Ectodermal cell (in vitro differentiated cells): ENCODE measurements at regions not wholly inside any gene's neighbourhood (a gene's known extent, or its start where the extent isn't known, plus 50 kb on each side); places are given as distances from the start of the nearest gene placed in this dataset.

Source experiments
- H3K27ac ChIP-seq: 2 replicates; pipeline ENCODE4 v1.7.0; 2013; ENCODE audit warnings: mild to moderate bottlenecking, low read depth, low read length; ENCODE audit not compliant: insufficient read depth, poor library complexity, severe bottlenecking
- H3K27me3 ChIP-seq: 2 replicates; pipeline ENCODE4 v1.7.0; 2013; ENCODE audit warnings: mild to moderate bottlenecking, low read length; ENCODE audit not compliant: insufficient read depth, control insufficient read depth, poor library complexity, severe bottlenecking
- H3K36me3 ChIP-seq: one replicate; pipeline ENCODE4 v1.7.0; 2013; ENCODE audit warnings: low read length; ENCODE audit not compliant: control insufficient read depth, insufficient read depth
- H3K4me1 ChIP-seq: one replicate; pipeline ENCODE4 v1.7.0; 2013; ENCODE audit warnings: low read length; ENCODE audit not compliant: control insufficient read depth, insufficient read depth
- H3K4me3 ChIP-seq: 2 replicates; pipeline ENCODE4 v1.7.0; 2013; ENCODE audit warnings: low read depth, low read length, control low read depth; ENCODE audit not compliant: insufficient read depth
- H3K9me3 ChIP-seq: 2 replicates; pipeline ENCODE4 v1.7.0; 2013; ENCODE audit warnings: mild to moderate bottlenecking, low read length, moderate library complexity; ENCODE audit not compliant: control insufficient read depth
- WGBS, 2 experiments: methylation state at CpG; one replicate each; pipeline ENCODE4 v1.1.7; 2013; ENCODE audit warnings: missing lambda C conversion rate in 2 of 2; 5-methylcytosine and 5-hydroxymethylcytosine counted together

DNA sequence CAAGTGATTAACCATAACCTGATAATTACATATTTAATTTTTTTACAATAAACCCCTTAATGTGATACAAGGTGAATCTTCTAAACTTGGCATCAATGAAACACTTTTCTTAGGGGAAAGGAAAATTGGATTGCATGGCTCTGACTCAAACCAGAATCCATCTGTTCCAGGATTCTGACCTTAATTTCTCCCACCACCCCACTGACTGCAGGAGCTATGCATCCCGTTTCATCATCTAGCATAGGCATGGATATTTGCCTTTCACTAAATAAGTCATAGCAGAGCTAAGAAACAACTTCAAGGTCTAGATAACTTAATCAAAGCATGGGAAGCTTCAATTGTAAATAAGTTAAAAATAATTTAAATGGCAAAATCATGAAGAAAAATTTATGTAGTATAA, 156.3 kb downstream of the BTC start:
- WGBS, 2 experiments = 94 to 100% methylated on average over 1 of the region's 1 CpG
- Histone ChIP-seq H3K4me1 (no peaks in the 10 kb centered on the region), H3K27ac (no peak overlapping the region), H3K36me3 (no peaks in the 10 kb centered on the region), H3K4me3 (no peak overlapping the region), H3K9me3 (no peaks in the 10 kb centered on the region), H3K27me3 (no peaks in the 10 kb centered on the region)

DNA sequence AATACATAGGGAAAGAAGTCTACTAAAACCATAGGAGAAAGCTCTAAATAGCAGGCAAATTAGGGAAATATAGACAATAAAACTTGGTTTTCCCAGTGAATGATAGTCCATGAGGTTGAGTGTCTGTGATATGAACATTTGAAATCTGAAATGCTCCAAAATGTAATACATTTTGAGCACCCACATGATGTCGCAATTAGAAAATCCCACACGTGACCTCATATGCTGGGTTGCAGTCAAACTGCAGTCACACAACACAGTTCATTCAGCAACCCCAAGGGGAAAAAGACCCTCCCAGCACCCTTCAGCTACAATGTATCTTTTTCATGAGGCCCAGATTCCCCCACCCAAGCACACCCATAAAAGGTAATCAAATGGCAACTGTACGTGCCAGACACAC, 155.6 kb downstream of the BTC start:
- no peaks in the 10 kb centered on the region for H3K36me3 ChIP-seq
- H3K9me3 ChIP-seq = no peaks in the 10 kb centered on the region
- no peak overlapping the region for H3K27ac ChIP-seq
- WGBS, 2 experiments = 93% methylated on average over 3 of the region's 3 CpGs
- no peaks in the 10 kb centered on the region for H3K27me3 ChIP-seq
- H3K4me1 ChIP-seq = no peaks in the 10 kb centered on the region
- H3K4me3 ChIP-seq = no peak overlapping the region

DNA sequence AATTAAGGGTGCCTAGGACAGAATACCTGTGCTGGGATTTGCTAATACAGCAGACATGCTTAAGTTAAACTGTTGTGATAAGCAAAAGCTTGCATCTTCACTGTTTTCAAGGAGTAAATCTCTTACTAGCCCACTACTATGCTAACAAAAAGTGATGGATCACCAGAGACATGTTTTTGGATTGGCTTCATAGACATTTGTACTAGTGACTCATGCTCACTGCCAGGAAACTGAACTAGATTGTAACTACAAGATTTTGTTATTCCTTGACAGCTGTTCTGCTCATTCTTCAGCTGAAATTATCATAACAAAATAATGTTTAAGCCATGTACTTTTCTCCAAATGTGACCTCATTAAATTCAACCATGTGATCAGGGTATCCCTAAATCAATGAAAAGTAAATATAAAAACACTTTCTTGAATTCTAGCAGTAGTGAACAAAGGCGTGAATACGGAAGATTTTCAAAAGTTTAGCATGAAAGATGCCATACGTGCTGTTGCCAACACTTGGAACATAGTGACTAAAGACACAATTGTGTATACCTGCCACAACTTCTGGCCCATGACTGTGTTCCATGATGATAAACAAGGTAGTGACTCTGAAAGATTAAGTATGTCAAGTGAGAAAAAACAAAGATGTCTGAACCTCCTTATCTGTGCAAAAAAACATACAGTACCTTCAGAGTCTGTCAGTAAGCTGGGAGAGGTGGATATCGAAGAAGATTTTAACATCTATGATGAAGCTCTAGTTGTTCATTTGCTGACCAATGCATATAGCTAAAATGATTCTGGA, 154.0 kb downstream of the BTC start:
- Histone ChIP-seq H3K36me3 (no peaks in the 10 kb centered on the region), H3K27ac (no peak overlapping the region), H3K4me3 (no peak overlapping the region), H3K9me3 (no peaks in the 10 kb centered on the region), H3K4me1 (no peaks in the 10 kb centered on the region), H3K27me3 (no peaks in the 10 kb centered on the region)
- 93% methylated on average over 4 of the region's 4 CpGs for WGBS, 2 experiments

DNA sequence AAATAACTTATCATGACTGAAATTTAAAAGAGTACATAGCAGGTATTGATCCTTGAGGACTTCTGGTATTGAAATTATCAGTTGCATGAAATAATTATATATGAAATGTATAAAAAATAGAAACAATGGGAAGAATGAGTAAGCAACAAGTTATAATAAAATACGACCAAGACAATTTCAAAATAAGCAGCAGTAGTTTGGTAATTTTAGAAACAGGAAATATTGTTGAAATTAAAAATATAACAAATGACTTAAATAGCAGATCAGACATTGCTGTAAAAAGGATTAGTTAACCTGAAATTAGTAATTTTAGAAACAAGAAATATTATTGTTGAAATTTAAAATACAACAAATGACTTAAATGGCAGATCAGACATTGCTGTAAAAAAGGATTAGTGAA, 152.3 kb downstream of the BTC start:
- H3K27me3 ChIP-seq = no peaks in the 10 kb centered on the region
- no peaks in the 10 kb centered on the region for H3K9me3 ChIP-seq
- no peak overlapping the region for H3K27ac ChIP-seq
- no peaks in the 10 kb centered on the region for H3K4me1 ChIP-seq
- 83% methylated on average over 1 of the region's 1 CpG; no CpG with 5 or more reads in 1 of the 2 experiments for WGBS, 2 experiments
- no peak overlapping the region for H3K4me3 ChIP-seq
- no peaks in the 10 kb centered on the region for H3K36me3 ChIP-seq

DNA sequence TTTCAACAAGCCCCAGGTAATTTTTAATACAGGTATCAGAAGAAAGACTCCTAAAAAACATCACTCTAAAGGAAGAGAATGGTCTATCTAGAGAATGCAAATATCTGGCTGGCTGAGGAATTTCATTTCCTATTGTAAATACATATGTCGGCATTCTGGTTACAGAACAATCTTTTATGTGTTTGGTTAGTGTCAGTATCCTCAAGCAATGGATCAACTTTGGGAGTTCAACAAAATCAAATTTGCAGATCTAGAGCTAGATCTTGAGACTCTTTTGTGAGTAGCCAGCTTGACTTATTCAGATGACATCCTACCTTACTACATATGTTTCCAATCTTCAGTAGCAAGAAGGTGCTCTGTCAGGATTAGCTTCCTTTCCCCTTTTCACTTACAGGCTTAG, 145.1 kb downstream of the BTC start:
- 88% methylated on average over 1 of the region's 1 CpG for WGBS, 2 experiments
- no peak overlapping the region for H3K27ac ChIP-seq

DNA sequence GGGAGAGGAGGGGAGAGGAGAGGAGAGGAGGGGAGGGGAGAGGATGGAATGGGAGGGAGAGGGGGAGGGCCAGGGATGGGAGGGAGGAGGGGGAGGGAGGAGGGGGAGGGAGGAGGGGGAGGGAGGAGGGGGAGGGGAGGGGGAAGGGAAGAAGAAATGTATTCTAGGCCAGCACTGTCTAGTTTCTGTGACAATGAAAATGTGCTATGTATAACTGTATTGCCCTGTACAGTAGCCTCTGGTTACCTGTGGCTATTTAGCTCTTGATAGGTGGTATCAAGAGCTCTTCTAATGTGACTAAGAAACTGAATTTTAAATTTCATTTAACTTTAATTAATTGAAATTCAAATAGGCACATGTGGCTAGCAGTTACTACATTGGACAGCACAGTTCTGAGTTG, 143.1 kb downstream of the BTC start:
- no peaks in the 10 kb centered on the region for H3K27me3 ChIP-seq
- no peaks in the 10 kb centered on the region for H3K9me3 ChIP-seq
- no peaks in the 10 kb centered on the region for H3K36me3 ChIP-seq
- H3K27ac ChIP-seq = no peak overlapping the region
- H3K4me1 ChIP-seq = no peaks in the 10 kb centered on the region
- no peak overlapping the region for H3K4me3 ChIP-seq

More for the DNA sequence above, 145.1 kb downstream of the BTC start:
- no peaks in the 10 kb centered on the region for H3K4me1 ChIP-seq
- no peak overlapping the region for H3K4me3 ChIP-seq
- H3K9me3 ChIP-seq = no peaks in the 10 kb centered on the region
- H3K36me3 ChIP-seq = no peaks in the 10 kb centered on the region
- H3K27me3 ChIP-seq = no peaks in the 10 kb centered on the region

DNA sequence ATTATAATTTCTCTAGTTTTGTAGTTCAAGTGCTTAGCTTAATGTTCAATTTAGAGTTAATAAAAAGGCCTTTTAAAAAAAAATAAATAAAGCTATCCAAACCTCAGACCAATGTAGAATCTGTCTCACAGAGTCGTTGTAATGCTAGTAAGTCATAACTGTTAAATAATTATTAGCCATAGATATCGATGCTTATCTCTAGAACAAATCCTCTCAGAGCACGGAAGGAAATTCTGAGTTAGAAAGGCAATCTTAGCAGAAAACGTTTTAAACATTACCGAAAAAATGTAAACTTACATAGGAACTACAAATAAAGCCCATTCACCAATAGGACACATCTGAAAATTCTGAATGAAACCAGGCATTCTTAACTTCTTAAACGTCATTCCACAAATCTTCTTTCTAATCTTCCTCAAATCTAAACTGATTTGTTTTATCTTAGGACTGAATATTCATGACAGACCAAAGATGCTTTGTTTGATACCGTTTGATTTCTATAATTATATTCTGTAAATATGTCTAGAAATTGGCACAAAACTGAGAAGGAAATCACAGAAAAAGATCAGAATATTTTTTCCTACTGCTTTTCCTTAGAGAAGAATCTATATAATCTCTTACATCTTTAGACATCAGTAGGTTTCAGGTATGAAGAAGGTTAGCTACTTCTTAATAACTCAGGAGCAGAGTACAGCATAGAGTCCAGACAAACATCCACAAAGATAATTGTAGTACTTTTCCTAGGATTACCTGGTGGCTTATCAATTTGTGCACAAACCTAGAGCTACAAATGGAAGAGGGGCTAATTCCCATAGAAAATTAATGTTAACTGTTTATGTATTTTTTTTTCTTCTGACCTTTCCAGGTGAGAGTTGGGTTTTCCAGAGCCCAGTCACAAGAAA, 140.7 kb downstream of the BTC start:
- no peaks in the 10 kb centered on the region for H3K9me3 ChIP-seq
- no peaks in the 10 kb centered on the region for H3K36me3 ChIP-seq
- no peaks in the 10 kb centered on the region for H3K27me3 ChIP-seq
- H3K27ac ChIP-seq = no peak overlapping the region
- WGBS, 2 experiments = 92 to 93% methylated on average over 6 to 7 of the region's 7 CpGs
- H3K4me3 ChIP-seq = no peak overlapping the region
- H3K4me1 ChIP-seq = no peaks in the 10 kb centered on the region

DNA sequence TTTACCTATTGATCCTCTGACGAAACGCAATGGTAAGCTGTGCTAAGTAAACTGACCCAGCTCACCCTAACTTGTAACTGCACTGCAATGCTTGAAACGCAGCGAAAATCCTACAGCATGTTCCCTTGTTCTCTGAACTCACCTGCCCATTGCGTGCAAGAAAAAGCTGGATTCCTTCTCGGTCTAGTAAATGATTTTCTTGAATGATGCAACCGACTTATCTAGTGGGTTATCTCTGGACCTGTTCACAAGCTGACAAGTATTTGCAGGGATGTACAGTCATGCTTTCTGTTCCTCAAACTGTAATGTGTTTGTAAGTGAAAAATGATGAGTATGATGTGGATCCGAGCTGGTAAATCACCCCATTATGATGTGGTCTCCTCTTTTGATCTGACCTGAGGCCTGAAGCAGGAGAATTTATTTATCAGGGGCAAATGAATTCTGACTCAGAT, 140.1 kb downstream of the BTC start:
- Histone ChIP-seq H3K27me3 (no peaks in the 10 kb centered on the region), H3K9me3 (no peaks in the 10 kb centered on the region), H3K27ac (no peak overlapping the region), H3K4me3 (no peak overlapping the region), H3K4me1 (no peaks in the 10 kb centered on the region), H3K36me3 (no peaks in the 10 kb centered on the region)
- 82% methylated on average over 8 of the region's 8 CpGs for WGBS, 2 experiments

DNA sequence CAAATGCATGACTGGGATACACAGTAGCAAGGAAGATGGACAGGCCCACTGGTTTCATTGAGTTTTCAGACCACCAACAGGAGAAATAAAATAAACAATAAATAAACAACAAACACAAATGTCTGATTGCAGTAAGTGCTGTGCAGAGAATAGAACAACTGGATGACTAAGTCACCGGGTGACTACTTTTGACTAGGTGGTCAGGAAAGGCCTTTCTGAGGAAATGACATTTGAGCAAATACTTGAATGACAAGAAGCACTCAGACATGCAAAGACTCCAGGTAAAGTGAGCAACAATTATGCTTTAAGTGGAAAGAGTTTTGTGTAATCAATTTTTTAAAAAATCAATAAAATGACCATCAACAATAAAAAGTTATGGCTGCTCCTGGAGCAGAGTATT, 137.7 kb downstream of the BTC start:
- H3K27me3 ChIP-seq = no peaks in the 10 kb centered on the region
- H3K9me3 ChIP-seq = no peaks in the 10 kb centered on the region
- H3K4me3 ChIP-seq = no peak overlapping the region
- H3K27ac ChIP-seq = no peak overlapping the region
- H3K36me3 ChIP-seq = no peaks in the 10 kb centered on the region
- 92 to 98% methylated on average over 1 of the region's 1 CpG for WGBS, 2 experiments
- no peaks in the 10 kb centered on the region for H3K4me1 ChIP-seq

DNA sequence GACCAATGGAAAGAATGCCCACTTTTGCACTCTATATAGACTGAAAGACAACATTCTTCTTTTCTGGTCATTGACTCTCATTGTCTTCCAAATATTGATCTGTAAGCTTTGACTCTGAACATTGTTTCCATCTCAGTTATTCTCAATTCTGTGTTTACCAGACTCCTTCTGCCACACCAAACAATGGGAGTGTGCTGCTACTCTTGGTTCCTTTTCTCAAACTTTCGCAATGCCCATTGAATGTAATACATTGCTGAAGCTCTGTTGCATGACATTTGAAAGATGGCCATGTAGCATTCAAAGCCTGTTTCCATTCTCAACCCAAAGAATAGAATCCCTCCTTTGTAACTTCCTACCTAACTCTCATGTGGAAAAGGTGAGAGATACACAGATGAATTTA, 136.2 kb downstream of the BTC start:
- Histone ChIP-seq H3K36me3 (no peaks in the 10 kb centered on the region), H3K27ac (no peak overlapping the region), H3K27me3 (no peaks in the 10 kb centered on the region), H3K4me3 (no peak overlapping the region), H3K4me1 (no peaks in the 10 kb centered on the region), H3K9me3 (no peaks in the 10 kb centered on the region)
- 96 to 100% methylated on average over 1 of the region's 1 CpG for WGBS, 2 experiments
